ENCODE measurements at regions not wholly inside any gene's neighbourhood (a gene's known extent, or its start where the extent isn't known, plus 50 kb on each side); places are given as distances from the start of the nearest gene placed in this dataset.
"Not testable (repeated sequence)": the region's sequence is repeated elsewhere in the genome, so short reads cannot be mapped to it uniquely, and the experiment has no call there.

GRCh38 chr12:67085699-67086098, 183.5 kb upstream of the CAND1 start:
- Mint-ChIP-seq H3K4me3 (no peak overlapping the region), H3K9me3 (no peaks in the 10 kb centered on the region), H3K36me3 (no peaks in the 10 kb centered on the region), H3K4me1 (no peaks in the 10 kb centered on the region), H3K27ac (no peak overlapping the region), H3K27me3 (ENCODE audit: low read depth in 3 of 3) (peaks cover 2 to 6% (median 4%) of the 10 kb centered on the region in 3 donors)
- no peak for DNase-seq

DNA sequence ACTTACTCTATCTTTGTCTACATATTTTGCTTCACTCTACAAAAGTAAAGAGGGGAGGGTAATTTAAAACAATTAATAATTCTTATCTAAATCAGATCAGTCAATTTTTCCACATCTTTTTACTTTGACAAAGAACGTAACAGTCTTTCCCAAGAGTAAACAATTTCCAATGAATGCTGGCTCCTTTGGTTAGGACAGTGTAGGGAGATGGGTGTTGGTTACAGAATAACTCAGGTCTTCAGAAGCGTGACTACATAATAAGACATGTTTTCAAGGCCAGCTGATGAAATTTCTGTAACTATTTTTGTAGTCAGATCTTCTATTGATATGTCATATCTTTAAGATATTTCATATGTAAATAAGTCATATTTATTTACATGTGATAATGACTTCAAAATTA, 183.0 kb upstream of the CAND1 start:
- Mint-ChIP-seq H3K4me3 (no peak overlapping the region), H3K36me3 (no peaks in the 10 kb centered on the region), H3K4me1 (no peaks in the 10 kb centered on the region), H3K9me3 (no peaks in the 10 kb centered on the region), H3K27ac (no peak overlapping the region), H3K27me3 (ENCODE audit: low read depth in 3 of 3) (peaks cover 4 to 6% (median 4%) of the 10 kb centered on the region in 3 donors)
- DNase-seq: no peak

- no peak overlapping the region for H3K27ac Mint-ChIP-seq
- H3K27me3 Mint-ChIP-seq (ENCODE audit: low read depth in 3 of 3): peaks cover 3 to 8% (median 4%) of the 10 kb centered on the region in 3 donors
These were observed 180.6 kb upstream of the CAND1 start for GRCh38 chr12:67088401-67089118.

GRCh38 chr12:67091204-67091603, 178.0 kb upstream of the CAND1 start:
- Mint-ChIP-seq H3K9me3 (peaks cover 0 to 1% (median 0%) of the 10 kb centered on the region in 6 donors), H3K27ac (no peak overlapping the region), H3K4me1 (no peaks in the 10 kb centered on the region), H3K4me3 (no peak overlapping the region), H3K27me3 (ENCODE audit: low read depth in 3 of 3) (peaks cover 0 to 5% (median 3%) of the 10 kb centered on the region in 3 donors), H3K36me3 (no peaks in the 10 kb centered on the region)
- no peak for DNase-seq

More at GRCh38 chr12:67088401-67089118, 180.6 kb upstream of the CAND1 start:
- no peak overlapping the region for H3K4me3 Mint-ChIP-seq
- peaks cover 0 to 1% (median 0%) of the 10 kb centered on the region in 6 donors for H3K9me3 Mint-ChIP-seq
- no peaks in the 10 kb centered on the region for H3K36me3 Mint-ChIP-seq
- no peak for DNase-seq
- no peaks in the 10 kb centered on the region for H3K4me1 Mint-ChIP-seq

GRCh38 chr12:67091678-67092077, 177.5 kb upstream of the CAND1 start:
- Mint-ChIP-seq H3K4me1 (no peaks in the 10 kb centered on the region), H3K27ac (no peak overlapping the region), H3K9me3 (peaks cover 0 to 1% (median 0%) of the 10 kb centered on the region in 6 donors), H3K4me3 (no peak overlapping the region), H3K27me3 (ENCODE audit: low read depth in 3 of 3) (peaks cover 0 to 5% (median 3%) of the 10 kb centered on the region in 3 donors), H3K36me3 (no peaks in the 10 kb centered on the region)
- no peak for DNase-seq

DNA sequence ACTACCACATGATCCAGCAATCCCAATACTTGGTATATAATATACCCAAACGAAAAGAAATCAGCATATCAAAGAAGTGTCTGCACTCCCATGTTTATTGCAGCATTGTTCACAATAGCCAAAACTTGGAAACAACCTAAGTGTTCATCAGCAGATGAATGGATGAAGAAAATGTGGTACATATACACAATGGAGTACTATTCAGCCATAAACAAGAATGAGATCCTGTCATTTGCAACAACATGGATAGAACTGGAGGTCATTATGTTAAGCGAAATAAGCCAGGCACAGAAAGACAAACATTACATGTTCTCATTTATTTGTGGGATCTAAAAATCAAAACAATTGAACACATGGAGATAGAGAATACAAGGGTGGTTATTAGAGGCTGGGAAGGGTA, 176.2 kb upstream of the CAND1 start:
- H3K27ac Mint-ChIP-seq; DNase-seq; H3K27me3 Mint-ChIP-seq (ENCODE audit: low read depth in 3 of 3); H3K4me1 Mint-ChIP-seq; H3K9me3 Mint-ChIP-seq; H3K4me3 Mint-ChIP-seq; H3K36me3 Mint-ChIP-seq: not testable (repeated sequence)

- Mint-ChIP-seq H3K4me3 (no peak overlapping the region), H3K36me3 (no peaks in the 10 kb centered on the region), H3K4me1 (no peaks in the 10 kb centered on the region), H3K27me3 (ENCODE audit: low read depth in 3 of 3) (peaks cover 0 to 3% (median 0%) of the 10 kb centered on the region in 3 donors), H3K9me3 (peaks cover 0 to 1% (median 0%) of the 10 kb centered on the region in 6 donors), H3K27ac (no peak overlapping the region)
- no peak for DNase-seq
These were observed 172.4 kb upstream of the CAND1 start for GRCh38 chr12:67096533-67097318.

DNA sequence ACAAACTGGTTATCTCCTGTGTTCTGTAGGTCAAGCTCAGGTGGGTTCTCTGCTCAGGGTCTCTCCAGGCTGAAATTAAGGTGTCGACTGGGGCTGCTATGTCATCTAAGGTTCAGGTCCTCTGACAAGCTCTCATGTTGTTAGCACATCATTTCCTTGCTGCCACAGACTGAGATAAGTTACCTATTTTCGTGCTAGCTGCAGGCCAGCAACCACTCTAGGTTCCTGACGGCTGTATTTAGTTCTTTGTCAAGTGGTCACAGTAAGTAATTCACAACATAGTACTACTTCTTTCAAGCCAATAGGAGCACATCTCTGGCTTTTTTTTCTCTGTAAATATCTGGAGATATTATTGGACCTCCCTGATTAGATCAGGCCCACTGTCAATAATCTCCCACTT, 169.3 kb upstream of the CAND1 start:
- Mint-ChIP-seq H3K36me3 (no peaks in the 10 kb centered on the region), H3K9me3 (peaks cover 0 to 6% (median 0%) of the 10 kb centered on the region in 6 donors), H3K4me1 (no peaks in the 10 kb centered on the region), H3K27ac (no peak overlapping the region), H3K27me3 (ENCODE audit: low read depth in 3 of 3) (no peaks in the 10 kb centered on the region), H3K4me3 (no peak overlapping the region)
- DNase-seq: no peak

- peaks cover 0 to 9% (median 6%) of the 10 kb centered on the region in 3 donors for H3K36me3 Mint-ChIP-seq
- no peaks in the 10 kb centered on the region for H3K27me3 Mint-ChIP-seq (ENCODE audit: low read depth in 3 of 3)
- H3K27ac Mint-ChIP-seq: no peak overlapping the region
- no peak for DNase-seq
- H3K4me1 Mint-ChIP-seq: no peaks in the 10 kb centered on the region
- peaks cover 12 to 29% (median 16%) of the 10 kb centered on the region in 6 donors for H3K9me3 Mint-ChIP-seq
- H3K4me3 Mint-ChIP-seq: no peak overlapping the region
These were observed 165.6 kb upstream of the CAND1 start for GRCh38 chr12:67103521-67103920.

DNA sequence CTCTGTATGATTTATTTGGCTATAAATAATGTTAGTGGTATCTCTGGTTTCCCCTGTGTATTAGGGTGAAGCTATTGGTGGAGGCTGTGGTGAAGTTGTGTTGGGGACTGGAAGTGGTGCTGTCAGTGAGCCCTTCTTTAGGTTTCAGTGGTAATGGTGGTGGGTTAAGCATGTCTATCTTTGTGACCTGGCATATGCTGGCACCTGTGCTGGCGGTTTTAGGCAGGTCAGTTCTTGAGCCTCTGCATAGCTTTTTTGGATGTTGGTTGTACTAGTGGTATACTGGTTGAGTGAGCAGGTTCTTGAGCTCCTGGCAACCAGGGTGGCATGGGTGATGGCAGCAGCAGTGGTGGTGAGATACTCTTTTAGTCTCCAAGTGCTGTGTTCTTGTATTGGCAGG, 161.9 kb upstream of the CAND1 start:
- Mint-ChIP-seq H3K27me3 (ENCODE audit: low read depth in 3 of 3) (no peaks in the 10 kb centered on the region), H3K27ac (no peak overlapping the region), H3K36me3 (peaks cover 0 to 9% (median 6%) of the 10 kb centered on the region in 3 donors), H3K9me3 (peaks cover 12 to 29% (median 16%) of the 10 kb centered on the region in 6 donors), H3K4me3 (no peak overlapping the region), H3K4me1 (no peaks in the 10 kb centered on the region)
- no peak for DNase-seq

DNA sequence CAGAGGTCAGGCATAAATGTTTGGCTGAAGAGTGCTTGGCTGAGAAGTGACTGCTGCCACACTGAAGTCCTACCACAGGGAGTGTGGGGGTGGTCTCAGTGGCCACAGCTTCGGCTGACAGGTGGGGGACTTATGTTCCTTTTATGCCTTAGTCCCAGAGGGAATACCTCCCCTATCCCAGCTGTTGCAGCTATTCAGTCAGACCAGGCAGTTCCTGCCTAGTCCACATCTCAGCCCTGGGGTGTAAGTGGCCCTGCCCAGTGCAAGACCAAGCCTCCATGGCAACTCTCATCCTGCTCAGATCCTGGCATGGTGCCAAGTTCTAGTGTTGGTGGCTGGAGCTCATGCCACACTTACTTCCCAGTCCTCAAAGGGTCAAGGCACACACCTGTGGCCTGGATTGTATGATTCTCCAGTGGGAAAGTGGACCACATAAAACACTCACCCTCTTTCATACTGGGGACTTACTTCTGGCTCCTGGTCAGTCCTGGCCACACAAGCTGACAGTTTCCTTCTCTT, 161.3 kb upstream of the CAND1 start:
- Mint-ChIP-seq H3K27me3 (ENCODE audit: low read depth in 3 of 3) (no peaks in the 10 kb centered on the region), H3K9me3 (peaks cover 12 to 29% (median 16%) of the 10 kb centered on the region in 6 donors), H3K4me1 (no peaks in the 10 kb centered on the region), H3K27ac (no peak overlapping the region), H3K36me3 (peaks cover 0 to 9% (median 6%) of the 10 kb centered on the region in 3 donors), H3K4me3 (no peak overlapping the region)
- no peak for DNase-seq

- DNase-seq; H3K4me1 Mint-ChIP-seq; H3K4me3 Mint-ChIP-seq; H3K27ac Mint-ChIP-seq; H3K27me3 Mint-ChIP-seq (ENCODE audit: low read depth in 3 of 3); H3K36me3 Mint-ChIP-seq: not testable (repeated sequence)
- H3K9me3 Mint-ChIP-seq: peaks cover 10 to 23% (median 16%) of the 10 kb centered on the region in 6 donors
These were observed 158.8 kb upstream of the CAND1 start for GRCh38 chr12:67110345-67110744.

- Mint-ChIP-seq H3K27me3 (ENCODE audit: low read depth in 3 of 3) (peaks cover 0 to 2% (median 0%) of the 10 kb centered on the region in 3 donors), H3K4me3 (no peak overlapping the region), H3K9me3 (peaks cover 8 to 15% (median 12%) of the 10 kb centered on the region in 6 donors), H3K4me1 (no peaks in the 10 kb centered on the region), H3K27ac (no peak overlapping the region), H3K36me3 (peaks cover 0 to 9% (median 6%) of the 10 kb centered on the region in 3 donors)
- no peak for DNase-seq
These were observed 158.0 kb upstream of the CAND1 start for GRCh38 chr12:67111182-67111581.

DNA sequence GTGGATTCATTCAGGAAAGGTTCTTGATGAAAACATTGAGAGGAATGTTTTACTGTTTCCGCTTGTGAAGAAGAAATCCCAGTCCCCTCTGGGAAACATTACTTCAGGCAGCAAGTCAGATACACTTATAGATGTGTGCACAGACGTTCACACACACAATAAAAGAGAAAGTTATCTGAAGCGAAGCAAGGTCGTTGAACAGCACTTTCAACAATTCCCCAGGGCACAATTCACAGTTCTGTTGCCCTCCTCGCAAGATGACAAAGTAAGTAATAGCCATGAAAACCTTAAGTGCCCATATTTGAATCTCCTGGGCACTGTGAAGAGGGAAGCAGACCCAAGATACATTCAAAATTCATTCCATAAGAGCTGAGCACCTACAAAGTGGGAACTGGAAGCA, 156.6 kb upstream of the CAND1 start:
- Mint-ChIP-seq H3K4me1 (no peaks in the 10 kb centered on the region), H3K27me3 (ENCODE audit: low read depth in 3 of 3) (peaks cover 0 to 2% (median under 1%) of the 10 kb centered on the region in 3 donors), H3K9me3 (peaks cover 0 to 4% (median under 1%) of the 10 kb centered on the region in 6 donors), H3K27ac (no peak overlapping the region), H3K36me3 (no peaks in the 10 kb centered on the region), H3K4me3 (no peak overlapping the region)
- DNase-seq: no peak
